GM12878 (cell line): ENCODE measurements at regions not wholly inside any gene's neighbourhood (a gene's known extent, or its start where the extent isn't known, plus 50 kb on each side); places are given as distances from the start of the nearest gene placed in this dataset.

Experiments used
- HDGF ChIP-seq: fragments of 450-650 bp; IDR thresholded peaks from 2 replicates; pipeline ENCODE4 v1.6.1; 2016; ENCODE audit warnings: antibody characterized with exemption
- ZNF384 ChIP-seq: IDR thresholded peaks from 2 replicates; pipeline ENCODE4 v1.6.1; 2012; ENCODE audit warnings: low read depth, mild to moderate bottlenecking, low read length, improper control_type of control experiment, borderline replicate concordance

DNA sequence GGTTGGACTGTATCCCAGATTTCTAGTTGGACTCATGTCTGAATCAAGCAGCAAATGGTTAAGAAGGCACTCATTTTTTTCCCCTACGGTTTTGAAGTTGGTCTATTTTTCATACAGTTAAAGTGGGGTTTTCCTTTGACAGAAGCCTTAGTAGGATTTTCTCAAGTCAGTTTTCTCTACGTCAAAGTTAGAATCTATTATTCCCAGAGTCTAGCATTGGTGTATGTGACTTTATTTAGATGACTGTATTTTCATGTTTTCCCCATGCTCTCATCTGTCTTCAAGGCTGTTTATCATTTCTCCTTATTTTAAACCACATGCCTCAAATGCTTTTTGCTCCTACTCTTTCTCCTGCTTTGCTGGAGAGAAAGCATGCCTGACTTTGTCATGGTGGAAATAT, 623.2 kb downstream of the CCSER2 start:
- TF ChIP-seq HDGF (no peak), ZNF384 (no peak)
